PC-9 (cell line): ENCODE measurements at regions not wholly inside any gene's neighbourhood (a gene's known extent, or its start where the extent isn't known, plus 50 kb on each side); places are given as distances from the start of the nearest gene placed in this dataset.

ENCODE experiments used
- BruUV-seq: library from RNA; stranded (reverse); fragments of 400-500 nt; replicated peaks from 2 replicates; lab custom pipeline; 2021; lab: Mats Ljungman, UMichigan
- CTCF ChIA-PET: fragments of 300-600 bp; sonication (Branson Sonifier 250); formaldehyde crosslinking; loops from one replicate; lab custom pipeline; 2022; ENCODE audit warnings: antibody characterized with exemption; lab: Charles Lee
- POLR2A ChIA-PET: fragments of 300-600 bp; sonication (Branson Sonifier 250); formaldehyde crosslinking; loops from one replicate; lab custom pipeline; 2022; ENCODE audit warnings: antibody characterized with exemption; ENCODE audit not compliant: unreplicated experiment; lab: Charles Lee
- DNase-seq, 2 experiments: peaks; one replicate each; pipeline versions ENCODE4 v3.0.0 to v3.0.0-alpha.2; 2015 to 2022; ENCODE audit warnings: mixed read lengths in 1 of 2
- H2AFZ ChIP-seq: fragments of 200-600 bp; sonication (generic); 2 replicates; pipeline ENCODE4 v1.8.1; 2017; ENCODE audit warnings: antibody characterized with exemption
- H3F3A ChIP-seq: fragments of 200-600 bp; sonication (generic); 2 replicates; pipeline ENCODE4 v1.8.1; 2017; ENCODE audit warnings: antibody characterized with exemption, mild to moderate bottlenecking, low read depth; ENCODE audit not compliant: insufficient read depth
- H3K27ac ChIP-seq: fragments of 200-600 bp; sonication (generic); 2 replicates; pipeline ENCODE4 v1.6.1; 2016; ENCODE audit warnings: mixed run types
- H3K27me3 ChIP-seq: fragments of 200-600 bp; sonication (generic); 2 replicates; pipeline ENCODE4 v1.6.1; 2016; ENCODE audit warnings: low read depth, mixed run types; ENCODE audit not compliant: insufficient read depth
- H3K36me3 ChIP-seq: fragments of 200-600 bp; sonication (generic); 2 replicates; pipeline ENCODE4 v1.6.1; 2016; ENCODE audit warnings: low read depth, mixed run types
- H3K4me1 ChIP-seq: fragments of 200-600 bp; sonication (generic); replicated peaks from 2 replicates; pipeline ENCODE4 v1.6.1; 2016; ENCODE audit warnings: mixed run types; ENCODE audit not compliant: insufficient read depth
- H3K4me2 ChIP-seq: fragments of 200-600 bp; sonication (generic); 2 replicates; pipeline ENCODE4 v1.6.1; 2017; ENCODE audit warnings: mixed run types
- H3K4me3 ChIP-seq: fragments of 200-600 bp; sonication (generic); 2 replicates; pipeline ENCODE4 v1.6.1; 2016; ENCODE audit warnings: mixed run types
- H3K79me2 ChIP-seq: fragments of 200-600 bp; sonication (generic); 2 replicates; pipeline ENCODE4 v1.6.1; 2017; ENCODE audit warnings: low read depth, mixed run types
- H3K9me2 ChIP-seq: fragments of 200-600 bp; sonication (generic); 2 replicates; pipeline ENCODE4 v1.8.1; 2017; ENCODE audit warnings: mild to moderate bottlenecking; ENCODE audit not compliant: insufficient read depth
- H3K9me3 ChIP-seq: fragments of 200-600 bp; sonication (generic); 2 replicates; pipeline ENCODE4 v1.8.1; 2016; ENCODE audit warnings: low read depth; ENCODE audit not compliant: insufficient read depth
- H4K20me1 ChIP-seq: fragments of 200-600 bp; sonication (generic); 2 replicates; pipeline ENCODE4 v1.8.1; 2017; ENCODE audit not compliant: insufficient read depth
- CTCF ChIP-seq: fragments of 200-600 bp; sonication (generic); conservative IDR thresholded peaks from 2 replicates; pipeline ENCODE4 v1.6.1; 2017; ENCODE audit warnings: mixed run types, antibody characterized with exemption, mild to moderate bottlenecking, moderate library complexity
- EZH2 ChIP-seq: fragments of 200-600 bp; sonication (generic); IDR thresholded peaks from 2 replicates; pipeline ENCODE4 v1.8.0; 2017; ENCODE audit warnings: antibody characterized with exemption, low read depth
- intact Hi-C: fragments of 100-400 bp; cut with micrococcal nuclease; formaldehyde crosslinking; loops from one replicate; pipeline ENCODE4 v1.10.0; 2022; ENCODE audit not compliant: unreplicated experiment

- no TSS peak for BruUV-seq
These were observed 339.6 kb downstream of the NUF2 start for GRCh38 chr1:163661391-163661790.

GRCh38 chr1:163664671-163665335 is 343.0 kb downstream of the NUF2 start:
- BruUV-seq = no TSS peak
- intact Hi-C loops = no loop called here
- CTCF ChIA-PET = no interaction called here

More at GRCh38 chr1:163661391-163661790, 339.6 kb downstream of the NUF2 start:
- H3K4me3 ChIP-seq = no peak overlapping the region
- intact Hi-C loops = no loop called here
- H2AFZ ChIP-seq = no peak overlapping the region
- H3K4me2 ChIP-seq = no peak overlapping the region
- H3K9me2 ChIP-seq = no peaks in the 10 kb centered on the region
- no peak overlapping the region for H3K27ac ChIP-seq
- no peaks in the 10 kb centered on the region for H3K79me2 ChIP-seq
- CTCF ChIA-PET = no interaction called here
- POLR2A ChIA-PET = no interaction called here
- H4K20me1 ChIP-seq = no peaks in the 10 kb centered on the region
- no peak for DNase-seq
- H3K4me1 ChIP-seq = no peaks in the 10 kb centered on the region
- H3K9me3 ChIP-seq = no peaks in the 10 kb centered on the region
- TF ChIP-seq EZH2 = no peak
- TF ChIP-seq CTCF = no peak
- no peaks in the 10 kb centered on the region for H3K36me3 ChIP-seq
- no peaks in the 10 kb centered on the region for H3K27me3 ChIP-seq
- H3F3A ChIP-seq = no peaks in the 10 kb centered on the region

GRCh38 chr1:163668472-163668871 is 346.7 kb downstream of the NUF2 start:
- Histone ChIP-seq H3K4me2 (no peak overlapping the region), H3K79me2 (no peaks in the 10 kb centered on the region), H2AFZ (no peak overlapping the region), H3K4me1 (no peaks in the 10 kb centered on the region), H3K27ac (no peak overlapping the region), H3K36me3 (no peaks in the 10 kb centered on the region), H3K9me3 (no peaks in the 10 kb centered on the region), H3K4me3 (no peak overlapping the region), H3F3A (no peaks in the 10 kb centered on the region), H3K9me2 (no peaks in the 10 kb centered on the region), H3K27me3 (no peaks in the 10 kb centered on the region), H4K20me1 (no peaks in the 10 kb centered on the region)
- ChIA-PET CTCF (no interaction called here), POLR2A (no interaction called here)
- BruUV-seq = no TSS peak
- DNase-seq = no peak
- TF ChIP-seq EZH2 = no peak
- TF ChIP-seq CTCF = no peak
- intact Hi-C loops = no loop called here

More at GRCh38 chr1:163664671-163665335, 343.0 kb downstream of the NUF2 start:
- Histone ChIP-seq H3K27me3 (no peaks in the 10 kb centered on the region), H2AFZ (no peak overlapping the region), H3K9me2 (no peaks in the 10 kb centered on the region), H3K79me2 (no peaks in the 10 kb centered on the region), H3K4me1 (no peaks in the 10 kb centered on the region), H3F3A (no peaks in the 10 kb centered on the region), H4K20me1 (no peaks in the 10 kb centered on the region), H3K4me3 (no peak overlapping the region), H3K9me3 (no peaks in the 10 kb centered on the region), H3K36me3 (no peaks in the 10 kb centered on the region), H3K4me2 (no peak overlapping the region), H3K27ac (no peak overlapping the region)
- DNase-seq = no peak
- TF ChIP-seq EZH2 (no peak), CTCF (no peak)
- POLR2A ChIA-PET = no interaction called here
